BJ (cell line): ENCODE measurements at regions not wholly inside any gene's neighbourhood (a gene's known extent, or its start where the extent isn't known, plus 50 kb on each side); places are given as distances from the start of the nearest gene placed in this dataset.

Experiments used
- CTCF ChIA-PET: fragments of 350-600 bp; formaldehyde crosslinking; extraction: SDS; loops from one replicate; lab custom pipeline; 2021; ENCODE audit warnings: antibody characterized with exemption, inconsistent platforms; lab: Yijun Ruan, JAX
- POLR2A ChIA-PET: fragments of 300-600 bp; sonication (Branson Sonifier 250); formaldehyde crosslinking; extraction: SDS; loops from one replicate; lab custom pipeline; 2021; ENCODE audit warnings: antibody characterized with exemption; lab: Charles Lee
- DNase-seq: peaks from one replicate; pipeline ENCODE4 v3.0.0-alpha.2; 2011; ENCODE audit warnings: low read depth
- H3K27me3 ChIP-seq: 2 replicates; pipeline ENCODE4 v1.6.0; 2011; ENCODE audit warnings: low read length; ENCODE audit not compliant: control insufficient read depth, insufficient read depth
- H3K36me3 ChIP-seq: 2 replicates; pipeline ENCODE4 v1.5.1; 2011; ENCODE audit warnings: low read length; ENCODE audit not compliant: control insufficient read depth, insufficient read depth
- H3K4me3 ChIP-seq: 2 replicates; pipeline ENCODE4 v1.5.1; 2011; ENCODE audit warnings: low read depth, mild to moderate bottlenecking, control low read depth, low read length
- TF ChIP-seq, protein P1 (sequence below): IDR thresholded peaks from 2 replicates; pipeline ENCODE4 v1.5.1; 2011; ENCODE audit warnings: low read depth, mild to moderate bottlenecking, control low read depth, inconsistent platforms, low read length, moderate library complexity; ENCODE audit not compliant: insufficient read depth

DNA sequence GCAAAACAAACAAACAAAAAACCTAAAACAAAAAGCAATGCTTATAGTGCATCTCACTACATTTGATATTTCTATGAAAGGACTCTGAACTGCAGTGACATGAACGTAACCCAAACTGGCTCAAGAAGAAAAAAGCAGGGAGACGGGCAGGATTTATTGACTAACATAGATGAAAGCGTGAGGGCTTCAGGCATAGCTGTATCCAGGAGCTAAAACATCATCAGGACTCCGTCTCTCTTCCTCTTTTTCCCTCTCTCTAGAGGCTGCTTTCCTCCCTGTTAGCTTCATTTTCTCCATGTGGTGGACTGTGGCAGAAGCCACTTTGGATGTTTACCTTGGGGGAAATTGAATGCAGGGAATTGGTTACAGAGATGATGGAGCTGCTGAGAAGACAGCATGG is 418.2 kb upstream of the PROK2 start:
- ChIA-PET POLR2A (no interaction called here), CTCF (no interaction called here)
- H3K4me3 ChIP-seq, result no peak overlapping the region
- no peaks in the 10 kb centered on the region for H3K36me3 ChIP-seq
- TF ChIP-seq, protein P1, sequence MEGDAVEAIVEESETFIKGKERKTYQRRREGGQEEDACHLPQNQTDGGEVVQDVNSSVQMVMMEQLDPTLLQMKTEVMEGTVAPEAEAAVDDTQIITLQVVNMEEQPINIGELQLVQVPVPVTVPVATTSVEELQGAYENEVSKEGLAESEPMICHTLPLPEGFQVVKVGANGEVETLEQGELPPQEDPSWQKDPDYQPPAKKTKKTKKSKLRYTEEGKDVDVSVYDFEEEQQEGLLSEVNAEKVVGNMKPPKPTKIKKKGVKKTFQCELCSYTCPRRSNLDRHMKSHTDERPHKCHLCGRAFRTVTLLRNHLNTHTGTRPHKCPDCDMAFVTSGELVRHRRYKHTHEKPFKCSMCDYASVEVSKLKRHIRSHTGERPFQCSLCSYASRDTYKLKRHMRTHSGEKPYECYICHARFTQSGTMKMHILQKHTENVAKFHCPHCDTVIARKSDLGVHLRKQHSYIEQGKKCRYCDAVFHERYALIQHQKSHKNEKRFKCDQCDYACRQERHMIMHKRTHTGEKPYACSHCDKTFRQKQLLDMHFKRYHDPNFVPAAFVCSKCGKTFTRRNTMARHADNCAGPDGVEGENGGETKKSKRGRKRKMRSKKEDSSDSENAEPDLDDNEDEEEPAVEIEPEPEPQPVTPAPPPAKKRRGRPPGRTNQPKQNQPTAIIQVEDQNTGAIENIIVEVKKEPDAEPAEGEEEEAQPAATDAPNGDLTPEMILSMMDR, result no peak
- peaks cover 2% of the 10 kb centered on the region for H3K27me3 ChIP-seq
- no peak for DNase-seq

DNA sequence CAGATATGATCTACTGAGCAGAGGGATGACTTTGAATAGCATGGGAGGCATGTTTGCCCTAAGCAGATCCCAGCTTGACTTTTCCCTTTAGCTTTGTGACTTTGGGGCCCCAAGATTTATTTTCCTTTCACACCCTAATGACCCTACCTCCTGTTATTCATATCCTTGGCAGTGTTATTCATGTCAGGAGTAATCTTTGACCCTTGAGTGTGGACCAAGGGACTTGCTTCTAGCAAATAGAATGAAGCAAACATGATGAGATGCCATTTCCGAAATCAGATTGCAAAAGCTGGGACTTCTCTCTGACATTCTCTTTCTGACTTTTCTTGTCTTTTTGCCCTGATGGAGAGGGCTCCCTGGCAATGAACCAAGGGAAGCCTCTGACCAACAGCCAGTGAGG is 415.4 kb upstream of the PROK2 start:
- POLR2A ChIA-PET, result no interaction called here
- no peaks in the 10 kb centered on the region for H3K36me3 ChIP-seq
- H3K4me3 ChIP-seq, result no peak overlapping the region
- DNase-seq, result no peak
- H3K27me3 ChIP-seq, result peaks cover 1% of the 10 kb centered on the region
- TF ChIP-seq, protein P1, result no peak
- CTCF ChIA-PET, result interaction anchor here (0.7 kb wide), 1 partner anchor 9 kb away, joined by 3 read pairs; no protein-coding TSS in a partner anchor

DNA sequence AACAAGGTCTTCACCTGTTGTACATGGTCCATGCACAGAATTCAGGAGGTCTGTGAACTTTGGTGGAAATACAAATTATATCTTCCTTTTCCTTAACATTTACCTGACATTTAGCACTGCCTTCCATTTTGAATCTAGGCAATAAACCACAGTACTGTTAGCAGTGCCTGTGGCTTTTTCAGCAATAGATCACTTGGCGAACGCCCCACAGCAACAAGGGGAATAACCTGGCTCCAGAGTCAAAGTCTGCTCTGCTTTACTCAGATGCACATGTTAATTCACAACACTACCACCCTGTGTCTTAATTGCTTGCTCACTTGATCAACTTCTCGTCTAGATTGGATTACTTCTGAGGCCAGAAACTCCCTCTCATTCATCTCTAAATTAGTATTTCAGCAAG is 414.6 kb upstream of the PROK2 start:
- H3K27me3 ChIP-seq, result no peaks in the 10 kb centered on the region; the same call in none of the 2 replicates
- H3K4me3 ChIP-seq, result no peak overlapping the region
- H3K36me3 ChIP-seq, result no peaks in the 10 kb centered on the region
- TF ChIP-seq, protein P1, result no peak
- CTCF ChIA-PET, result no interaction called here
- POLR2A ChIA-PET, result no interaction called here
- no peak for DNase-seq

DNA sequence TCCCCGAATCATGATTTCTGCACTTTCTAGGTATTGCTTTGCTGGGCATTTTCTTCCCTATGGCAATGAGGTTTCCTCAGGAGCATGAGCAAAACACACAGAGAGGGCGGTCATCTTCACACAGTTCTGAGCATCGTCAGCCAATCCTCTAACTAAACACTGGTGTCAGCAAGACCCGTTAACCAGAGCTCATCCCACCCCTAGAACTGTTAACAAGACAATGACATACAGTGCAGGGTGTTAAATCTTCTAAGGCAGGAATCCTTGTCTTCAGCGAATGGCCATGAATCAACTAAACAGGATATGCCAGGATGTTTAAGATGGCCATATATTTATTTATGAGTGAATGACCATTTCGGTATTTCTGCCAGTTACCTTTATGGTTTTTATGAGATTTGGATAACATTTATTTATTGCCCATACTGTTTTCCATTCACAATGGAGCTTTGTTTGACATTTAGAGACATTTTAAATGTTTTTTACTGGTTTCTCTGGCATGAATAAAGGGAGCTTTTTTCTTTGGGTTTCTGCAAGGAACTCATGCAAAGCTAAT is 411.5 kb upstream of the PROK2 start:
- POLR2A ChIA-PET, result no interaction called here
- TF ChIP-seq, protein P1, result no peak
- Histone ChIP-seq H3K27me3 (no peaks in the 10 kb centered on the region; the same call in none of the 2 replicates), H3K36me3 (no peaks in the 10 kb centered on the region), H3K4me3 (no peak overlapping the region)
- DNase-seq, result no peak
- CTCF ChIA-PET, result no interaction called here

DNA sequence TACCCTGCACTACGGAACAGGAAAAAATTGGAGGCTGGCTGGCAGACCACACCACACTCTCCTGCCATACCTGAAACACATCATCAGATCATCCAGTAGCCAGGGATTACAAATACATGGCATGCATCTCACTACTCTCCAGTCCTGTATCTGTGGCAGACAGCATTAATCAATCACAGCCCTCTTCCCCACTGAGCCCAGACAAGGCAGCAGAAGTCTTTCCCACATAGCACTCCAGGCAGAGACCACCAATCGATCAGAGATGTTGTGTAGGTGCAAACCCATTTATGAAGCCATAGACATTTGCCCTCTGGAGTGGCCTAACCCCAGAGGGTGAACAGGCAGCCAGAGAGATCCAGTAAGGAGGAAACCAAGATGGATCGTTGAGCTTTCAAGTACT is 410.9 kb upstream of the PROK2 start:
- no peaks in the 10 kb centered on the region; the same call in none of the 2 replicates for H3K27me3 ChIP-seq
- TF ChIP-seq, protein P1, result no peak
- CTCF ChIA-PET, result no interaction called here
- no peak for DNase-seq
- POLR2A ChIA-PET, result no interaction called here
- no peak overlapping the region for H3K4me3 ChIP-seq
- H3K36me3 ChIP-seq, result no peaks in the 10 kb centered on the region
